ENCODE measurements at regions not wholly inside any gene's neighbourhood (a gene's known extent, or its start where the extent isn't known, plus 50 kb on each side); places are given as distances from the start of the nearest gene placed in this dataset.

GRCh38 chr12:13380297-13380696 lies 183.8 kb downstream of the EMP1 start:
- no peak for DNase-seq

- peak; percentile 68 for DNase-seq
These were observed 183.1 kb downstream of the EMP1 start for GRCh38 chr12:13379531-13380188.

- no peak for DNase-seq
These were observed 181.2 kb downstream of the EMP1 start for GRCh38 chr12:13377698-13378097.

- DNase-seq, result no peak
These were observed 180.3 kb downstream of the EMP1 start for GRCh38 chr12:13376610-13377373.

- peak; percentile 77 for DNase-seq
These were observed 179.2 kb downstream of the EMP1 start for GRCh38 chr12:13375583-13376345.

DNA sequence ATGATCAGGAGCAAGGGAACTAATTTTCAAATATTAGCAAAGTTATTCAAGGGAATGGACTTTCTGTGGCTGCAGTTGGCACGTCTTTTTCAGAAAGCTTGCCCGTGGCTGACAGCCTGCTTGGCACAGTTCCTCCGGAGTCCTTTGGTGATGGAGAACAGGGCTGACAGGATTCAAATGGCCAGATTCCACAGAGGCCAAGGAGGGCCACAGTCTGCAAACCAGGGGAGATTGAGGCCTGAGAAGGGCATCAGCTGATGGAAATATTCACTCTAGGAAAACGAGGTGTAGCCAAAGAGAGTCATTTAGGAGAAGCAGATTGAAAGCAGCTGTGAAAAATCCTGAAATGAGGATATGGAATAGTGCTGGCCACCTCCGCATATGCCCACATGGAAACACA lies 178.3 kb downstream of the EMP1 start:
- DNase-seq, result peak; percentile 40

GRCh38 chr12:13373803-13374202 lies 177.3 kb downstream of the EMP1 start:
- DNase-seq, result no peak

- DNase-seq, result peak; percentile 41
These were observed 176.6 kb downstream of the EMP1 start for GRCh38 chr12:13373131-13373530.

DNA sequence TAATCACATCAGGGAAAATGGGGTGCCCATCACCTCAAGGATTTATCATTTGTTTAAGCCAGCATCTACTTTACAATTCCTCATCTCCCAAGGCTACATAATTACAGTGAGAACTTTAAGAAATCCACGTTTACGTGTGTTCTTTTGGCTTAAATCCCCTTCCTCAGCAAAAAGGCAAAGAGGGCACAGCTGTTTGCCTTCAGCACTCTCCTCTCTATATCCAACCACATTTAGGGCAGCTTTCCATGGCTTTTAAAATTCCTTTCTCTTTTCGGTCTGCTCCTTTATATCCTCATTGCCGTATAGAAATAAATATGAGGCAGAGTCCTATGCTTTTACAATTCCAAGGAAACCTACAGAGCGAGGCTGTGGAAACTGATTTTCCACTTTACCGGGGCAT lies 175.9 kb downstream of the EMP1 start:
- DNase-seq, result peak; percentile 68

DNA sequence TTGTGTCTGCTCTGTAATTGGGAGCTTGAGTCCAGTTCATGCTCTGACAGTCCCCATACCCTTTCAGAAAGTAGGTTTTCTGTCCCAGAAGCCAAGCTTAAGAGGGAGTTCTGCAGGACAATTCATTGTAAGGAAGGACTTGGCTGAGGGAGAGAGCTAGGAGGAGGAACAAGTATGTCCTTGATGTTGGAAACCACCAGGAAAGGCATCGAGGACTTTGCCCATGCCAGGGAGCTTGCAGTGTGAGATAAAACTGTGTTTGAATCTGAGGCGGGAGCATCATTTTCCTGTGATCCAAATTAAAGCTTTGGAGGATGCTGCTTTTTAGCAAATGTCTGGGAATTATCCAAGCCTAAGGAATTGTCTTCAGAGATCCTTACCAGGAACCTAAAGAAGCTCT lies 175.3 kb downstream of the EMP1 start:
- DNase-seq, result peak; percentile 11

DNA sequence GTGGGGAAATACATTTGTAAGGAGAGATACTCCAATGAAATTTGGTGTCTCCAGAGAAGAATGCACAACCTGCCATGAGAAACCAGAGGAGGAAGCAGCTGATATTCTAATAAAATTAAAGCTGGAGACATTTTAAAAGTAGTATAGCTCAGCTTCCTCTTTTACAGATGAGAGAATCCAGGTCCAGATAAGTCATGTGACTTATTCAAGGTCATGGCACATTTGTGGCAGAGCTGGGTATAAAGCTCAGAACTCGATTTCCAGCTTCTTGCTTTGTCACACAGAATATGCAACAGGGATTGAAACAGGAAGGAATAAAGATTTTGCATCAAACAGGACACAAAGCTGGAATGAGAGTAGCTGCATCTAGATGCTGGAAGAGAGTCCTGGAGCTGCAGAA lies 174.8 kb downstream of the EMP1 start:
- no peak for DNase-seq

GRCh38 chr12:13369474-13370056 lies 173.0 kb downstream of the EMP1 start:
- no peak for DNase-seq

- no peak for DNase-seq
These were observed 172.4 kb downstream of the EMP1 start for GRCh38 chr12:13368971-13369370.

DNA sequence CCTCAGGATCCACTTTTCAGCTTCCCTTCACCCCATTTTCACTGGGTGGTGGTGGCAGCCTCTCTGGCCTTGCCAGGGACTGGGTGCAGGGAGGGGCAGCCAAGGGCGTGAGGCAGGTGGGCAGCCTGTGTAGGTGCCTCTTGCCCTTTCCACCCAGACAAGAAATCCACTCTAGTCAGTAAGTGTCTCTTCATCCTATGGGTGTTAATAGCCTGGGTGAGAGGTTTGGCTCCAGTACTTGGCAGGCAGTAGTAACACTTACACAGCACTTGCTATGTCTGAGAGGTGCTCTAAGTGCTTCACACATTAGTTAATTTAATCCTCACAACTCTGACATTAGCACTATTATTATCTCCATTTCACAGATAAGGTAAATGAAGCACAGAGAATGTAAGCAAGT lies 171.9 kb downstream of the EMP1 start:
- no peak for DNase-seq

DNA sequence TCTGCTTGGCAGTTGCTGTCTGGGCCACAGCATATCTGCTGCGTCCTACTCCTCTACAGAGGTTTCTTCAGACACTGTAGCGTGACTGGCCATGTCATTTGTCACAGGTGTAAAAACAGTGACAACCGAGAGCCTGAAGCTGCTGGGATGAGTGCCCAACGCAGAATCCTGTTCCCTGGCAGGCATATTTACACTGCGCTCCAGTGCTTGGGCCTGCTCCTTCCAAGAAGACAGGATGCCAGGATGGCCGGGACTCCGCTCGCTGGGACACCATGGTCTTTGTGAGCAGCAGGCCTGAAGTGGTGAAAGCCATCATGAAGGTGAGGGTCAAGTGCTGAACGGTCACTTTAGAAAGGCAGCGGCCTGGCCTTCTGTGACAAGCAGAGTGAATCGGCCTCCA lies 171.4 kb downstream of the EMP1 start:
- DNase-seq, result peak; percentile 12

GRCh38 chr12:13365748-13366366 lies 169.3 kb downstream of the EMP1 start:
- peak; percentile 51 for DNase-seq

GRCh38 chr12:13362260-13362841 lies 165.8 kb downstream of the EMP1 start:
- peak; percentile 57 for DNase-seq

DNA sequence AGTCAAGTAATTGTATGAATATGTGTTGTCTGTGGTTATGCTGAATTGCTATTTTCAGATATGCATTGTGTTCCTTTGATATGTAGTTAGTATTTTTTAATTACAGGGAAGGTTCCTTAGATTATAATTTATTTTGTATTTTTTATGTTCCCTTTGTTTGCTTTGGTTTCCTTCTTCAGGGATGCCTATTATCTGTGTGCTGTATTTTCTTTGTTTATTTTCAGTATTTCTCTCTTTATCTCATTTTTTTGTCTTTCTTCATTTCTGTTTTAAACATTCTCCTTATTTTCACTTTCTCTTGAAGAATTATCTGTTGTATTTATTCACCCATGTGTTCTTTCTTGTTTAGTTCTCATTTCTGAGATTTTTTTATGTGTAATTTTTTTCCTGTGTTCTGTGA lies 163.1 kb downstream of the EMP1 start:
- DNase-seq, result no peak

DNA sequence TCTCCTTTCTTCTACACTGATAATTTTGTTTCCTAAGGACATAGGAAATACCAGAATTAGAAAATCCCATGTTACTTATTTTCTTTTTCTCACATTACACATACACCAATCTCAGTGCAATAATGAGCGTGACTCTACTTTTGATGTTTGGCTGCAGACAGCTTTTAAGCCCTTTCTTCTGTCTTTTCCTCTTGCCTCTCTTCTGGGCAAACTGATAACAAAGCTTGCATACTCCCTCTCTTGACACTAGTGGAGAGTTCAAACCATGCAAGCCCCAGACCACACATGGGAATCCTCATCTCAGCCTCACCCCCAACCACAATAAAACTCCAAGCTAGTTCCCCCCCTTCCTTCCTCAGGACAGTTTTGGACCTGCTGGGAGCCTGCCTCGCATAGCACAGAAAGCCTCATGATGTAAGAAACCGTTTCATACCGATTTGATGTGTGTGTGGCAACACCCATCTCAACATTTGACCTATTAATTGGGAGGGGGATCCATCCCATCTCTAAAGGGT lies 161.9 kb downstream of the EMP1 start:
- DNase-seq, result no peak

- no peak for DNase-seq
These were observed 154.4 kb downstream of the EMP1 start for GRCh38 chr12:13350946-13351345.

DNA sequence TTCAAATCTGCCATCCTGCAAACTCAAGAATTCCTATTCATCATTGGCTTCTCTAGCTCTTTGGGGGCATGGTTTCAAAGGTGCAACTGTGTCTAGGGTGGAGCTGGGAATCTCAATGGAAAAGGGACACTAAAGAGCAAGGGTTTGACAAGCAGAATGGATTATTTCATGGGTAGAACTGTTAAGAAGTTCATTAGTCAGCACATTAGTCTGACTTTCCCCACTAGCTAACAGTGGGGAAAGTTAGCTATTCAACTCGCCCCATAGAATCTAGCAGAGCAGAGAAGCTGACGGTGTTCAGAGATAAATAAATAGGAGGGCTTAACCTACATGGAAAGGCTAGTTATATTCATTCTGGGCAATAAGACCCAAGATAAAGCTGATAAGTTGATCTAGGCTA lies 153.9 kb downstream of the EMP1 start:
- no peak for DNase-seq

DNA sequence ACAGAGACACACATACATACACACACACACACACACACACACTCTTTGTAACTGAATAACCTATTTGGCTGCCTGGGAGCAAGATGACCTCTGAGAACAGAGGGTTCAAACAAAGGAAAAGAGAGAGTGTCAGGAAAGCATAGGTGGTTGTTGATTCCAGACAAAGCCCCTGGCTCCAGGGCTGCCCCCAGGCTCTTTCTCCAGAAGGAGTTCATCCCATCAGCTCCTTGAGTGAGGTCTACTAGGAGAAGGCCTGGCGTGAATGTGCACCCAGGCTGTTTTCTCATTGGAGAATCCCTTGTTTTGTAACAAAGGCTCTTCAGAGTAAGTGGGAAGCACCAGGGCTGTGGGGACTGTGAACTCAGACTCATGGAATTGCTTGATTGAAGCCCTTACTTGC lies 151.9 kb downstream of the EMP1 start:
- no peak for DNase-seq

Measured in tongue (tissue), 1 donor.